H9 (cell line): ENCODE measurements at regions not wholly inside any gene's neighbourhood (a gene's known extent, or its start where the extent isn't known, plus 50 kb on each side); places are given as distances from the start of the nearest gene placed in this dataset.

Source experiments
- DNase-seq: peaks from one replicate; pipeline ENCODE4 v3.0.0-alpha.2; 2017
- H2AFZ ChIP-seq: one replicate; pipeline ENCODE4 v1.6.1; 2013; ENCODE audit warnings: mild to moderate bottlenecking, low read length, control low read depth, moderate library complexity
- H2AK5ac ChIP-seq: 2 replicates; pipeline ENCODE4 v1.6.1; 2013; ENCODE audit warnings: low read length, control low read depth, mixed read lengths; ENCODE audit not compliant: insufficient read length
- H2BK120ac ChIP-seq: one replicate; pipeline ENCODE4 v1.6.1; 2013; ENCODE audit warnings: low read depth, mild to moderate bottlenecking, low read length, control low read depth, inconsistent platforms; ENCODE audit not compliant: poor library complexity, severe bottlenecking
- H2BK12ac ChIP-seq: 2 replicates; pipeline ENCODE4 v1.6.1; 2013; ENCODE audit warnings: low read length, control low read depth, mixed read lengths, low read depth; ENCODE audit not compliant: insufficient read length
- H2BK15ac ChIP-seq: 2 replicates; pipeline ENCODE4 v1.6.1; 2013; ENCODE audit warnings: low read depth, low read length, control low read depth
- H2BK20ac ChIP-seq: one replicate; pipeline ENCODE4 v1.6.1; 2013; ENCODE audit warnings: low read depth, mild to moderate bottlenecking, low read length, control low read depth, inconsistent platforms; ENCODE audit not compliant: poor library complexity, severe bottlenecking
- H2BK5ac ChIP-seq: 2 replicates; pipeline ENCODE4 v1.6.1; 2013; ENCODE audit warnings: low read length, control low read depth, mixed read lengths; ENCODE audit not compliant: insufficient read length
- H3K14ac ChIP-seq: 2 replicates; pipeline ENCODE4 v1.6.1; 2013; ENCODE audit warnings: low read length, control low read depth; ENCODE audit not compliant: insufficient read depth
- H3K18ac ChIP-seq: 2 replicates; pipeline ENCODE4 v1.6.1; 2013; ENCODE audit warnings: low read depth, mild to moderate bottlenecking, mixed read lengths, low read length, control low read depth; ENCODE audit not compliant: insufficient read length
- H3K23ac ChIP-seq: 2 replicates; pipeline ENCODE4 v1.6.1; 2013; ENCODE audit warnings: low read length, control low read depth, mixed read lengths, low read depth; ENCODE audit not compliant: insufficient read length
- H3K23me2 ChIP-seq: 2 replicates; pipeline ENCODE4 v1.6.1; 2013; ENCODE audit warnings: low read depth, mild to moderate bottlenecking, mixed read lengths, low read length, control low read depth; ENCODE audit not compliant: insufficient read length, poor library complexity, severe bottlenecking
- H3K27ac ChIP-seq: 2 replicates; pipeline ENCODE4 v1.5.1; 2013; ENCODE audit warnings: low read length, control low read depth, mixed read lengths, low read depth; ENCODE audit not compliant: insufficient read length
- H3K27me3 ChIP-seq: 2 replicates; pipeline ENCODE4 v1.6.1; 2013; ENCODE audit warnings: low read length, control low read depth, inconsistent platforms; ENCODE audit not compliant: insufficient read depth
- H3K4ac ChIP-seq: 2 replicates; pipeline ENCODE4 v1.6.1; 2013; ENCODE audit warnings: low read depth, mild to moderate bottlenecking, control low read depth, inconsistent platforms, low read length, moderate library complexity
- H3K4me1 ChIP-seq: 2 replicates; pipeline ENCODE4 v1.6.1; 2013; ENCODE audit warnings: low read length, control low read depth, inconsistent platforms; ENCODE audit not compliant: insufficient read depth
- H3K4me2 ChIP-seq: 2 replicates; pipeline ENCODE4 v1.6.1; 2013; ENCODE audit warnings: low read length, control low read depth, mixed read lengths; ENCODE audit not compliant: insufficient read length, insufficient read depth
- H3K56ac ChIP-seq: 2 replicates; pipeline ENCODE4 v1.6.1; 2013; ENCODE audit warnings: low read depth, mild to moderate bottlenecking, mixed read lengths, low read length, control low read depth; ENCODE audit not compliant: insufficient read length
- H3K79me1 ChIP-seq: 2 replicates; pipeline ENCODE4 v1.6.1; 2013; ENCODE audit warnings: low read depth, mild to moderate bottlenecking, moderate library complexity, low read length, control low read depth, inconsistent platforms; ENCODE audit not compliant: insufficient read depth, poor library complexity, severe bottlenecking
- H3K79me2 ChIP-seq: 2 replicates; pipeline ENCODE4 v1.6.1; 2013; ENCODE audit warnings: low read length, control low read depth, inconsistent platforms; ENCODE audit not compliant: insufficient read depth
- H3K9ac ChIP-seq: 2 replicates; pipeline ENCODE4 v1.6.1; 2013; ENCODE audit warnings: low read length, control low read depth, mixed read lengths; ENCODE audit not compliant: insufficient read length; ENCODE audit errors: extremely low read depth
- H3K9me3 ChIP-seq: one replicate; pipeline ENCODE4 v1.6.1; 2013; ENCODE audit warnings: low read depth, low read length, inconsistent platforms; ENCODE audit not compliant: control insufficient read depth
- H3T11ph ChIP-seq: one replicate; pipeline ENCODE4 v1.6.1; 2013; ENCODE audit warnings: mild to moderate bottlenecking, low read length, control low read depth, inconsistent platforms
- H4K20me1 ChIP-seq: one replicate; pipeline ENCODE4 v1.6.1; 2013; ENCODE audit not compliant: control insufficient read depth, insufficient read length, insufficient read depth
- H4K5ac ChIP-seq: 2 replicates; pipeline ENCODE4 v1.6.1; 2013; ENCODE audit warnings: low read depth, mild to moderate bottlenecking, mixed read lengths, low read length, control low read depth; ENCODE audit not compliant: insufficient read length
- H4K8ac ChIP-seq: replicated peaks from 2 replicates; pipeline ENCODE4 v1.6.1; 2013; ENCODE audit warnings: low read length, control low read depth, mixed read lengths, low read depth; ENCODE audit not compliant: insufficient read length
- H4K91ac ChIP-seq: 2 replicates; pipeline ENCODE4 v1.6.1; 2013; ENCODE audit warnings: low read depth, mild to moderate bottlenecking, moderate library complexity, mixed read lengths, low read length, control low read depth; ENCODE audit not compliant: insufficient read length
- H3K27ac Mint-ChIP-seq, 3 experiments: 2 replicates in 2 of 3; 3 replicates in 1 of 3; pipeline ENCODE4 v1.8.0; 2020 to 2021; ENCODE audit warnings: mixed read lengths in 3 of 3, mild to moderate bottlenecking in 1 of 3, moderate library complexity in 1 of 3
- H3K27me3 Mint-ChIP-seq: 2 replicates; pipeline ENCODE4 v1.8.0; 2021; ENCODE audit warnings: low read depth, mild to moderate bottlenecking, moderate library complexity, mixed read lengths
- H3K36me3 Mint-ChIP-seq, 3 experiments: 2 replicates in 2 of 3; 3 replicates in 1 of 3; pipeline ENCODE4 v1.8.0; 2020 to 2021; ENCODE audit warnings: low read depth in 3 of 3, mixed read lengths in 3 of 3; ENCODE audit not compliant: insufficient read depth in 1 of 3
- H3K4me1 Mint-ChIP-seq, 2 experiments: 2 replicates each; pipeline ENCODE4 v1.8.0; 2020; ENCODE audit warnings: mixed read lengths in 2 of 2
- H3K4me3 Mint-ChIP-seq, 2 experiments: 2 replicates in 1 of 2; 3 replicates in 1 of 2; pipeline ENCODE4 v1.8.0; 2020 to 2021; ENCODE audit warnings: mild to moderate bottlenecking in 2 of 2, mixed read lengths in 2 of 2, moderate library complexity in 1 of 2
- H3K9me3 Mint-ChIP-seq, 2 experiments: 2 replicates in 1 of 2; 3 replicates in 1 of 2; pipeline ENCODE4 v1.8.0; 2020; ENCODE audit warnings: mild to moderate bottlenecking in 2 of 2, mixed read lengths in 2 of 2, moderate library complexity in 1 of 2
- WGBS: extraction: QIAGEN DNeasy Blood & Tissue Kit; methylation state at CpG from one replicate; pipeline ENCODE4 v1.1.7; 2013; ENCODE audit warnings: missing lambda C conversion rate, low lambda C conversion rate, mixed read lengths; ENCODE audit not compliant: insufficient read length; ENCODE audit errors: extremely low coverage; 5-methylcytosine and 5-hydroxymethylcytosine counted together
- TF ChIP-seq, protein P1 (sequence below): fragments of 200-600 bp; sonication (generic); conservative IDR thresholded peaks from 3 replicates; pipeline ENCODE4 v1.8.0; 2021; ENCODE audit warnings: antibody characterized with exemption, mild to moderate bottlenecking

DNA sequence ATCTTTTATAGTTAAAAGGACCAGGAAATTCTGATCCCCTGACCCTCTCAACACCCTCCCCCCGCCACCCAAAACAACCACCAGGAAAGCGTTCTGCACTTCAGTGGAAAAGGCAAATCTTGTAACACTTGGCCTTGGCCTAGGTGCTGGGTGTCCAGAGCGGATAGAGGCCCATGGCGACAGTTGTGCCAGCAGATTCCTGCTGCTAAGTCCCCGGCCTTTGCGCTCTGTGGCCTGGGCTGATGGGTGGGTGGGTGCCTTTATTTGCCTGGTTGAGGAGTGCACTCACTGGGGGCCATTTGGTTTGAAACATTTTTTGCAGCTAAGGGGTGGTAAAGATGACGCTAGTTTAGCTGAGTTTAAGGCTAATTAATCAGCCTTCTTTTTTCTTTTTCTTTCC is 127.9 kb upstream of the ERRFI1 start:
- Mint-ChIP-seq H3K27me3 (peaks cover 3% of the 10 kb centered on the region; the same call in 1 of the 2 replicates), H3K36me3 (peaks cover 7 to 11% (median 8%) of the 10 kb centered on the region in 3 experiments; a peak in 5 of 7 replicates), H3K4me1 (peaks cover 23 to 24% of the 10 kb centered on the region in 2 experiments), H3K27ac (no peak overlapping the region), H3K9me3 (peaks cover 8 to 12% of the 10 kb centered on the region in 2 experiments; a peak in 4 of 5 replicates), H3K4me3 (no peak overlapping the region)
- no peaks in the 10 kb centered on the region for H3K79me2 ChIP-seq
- TF ChIP-seq, protein P1, sequence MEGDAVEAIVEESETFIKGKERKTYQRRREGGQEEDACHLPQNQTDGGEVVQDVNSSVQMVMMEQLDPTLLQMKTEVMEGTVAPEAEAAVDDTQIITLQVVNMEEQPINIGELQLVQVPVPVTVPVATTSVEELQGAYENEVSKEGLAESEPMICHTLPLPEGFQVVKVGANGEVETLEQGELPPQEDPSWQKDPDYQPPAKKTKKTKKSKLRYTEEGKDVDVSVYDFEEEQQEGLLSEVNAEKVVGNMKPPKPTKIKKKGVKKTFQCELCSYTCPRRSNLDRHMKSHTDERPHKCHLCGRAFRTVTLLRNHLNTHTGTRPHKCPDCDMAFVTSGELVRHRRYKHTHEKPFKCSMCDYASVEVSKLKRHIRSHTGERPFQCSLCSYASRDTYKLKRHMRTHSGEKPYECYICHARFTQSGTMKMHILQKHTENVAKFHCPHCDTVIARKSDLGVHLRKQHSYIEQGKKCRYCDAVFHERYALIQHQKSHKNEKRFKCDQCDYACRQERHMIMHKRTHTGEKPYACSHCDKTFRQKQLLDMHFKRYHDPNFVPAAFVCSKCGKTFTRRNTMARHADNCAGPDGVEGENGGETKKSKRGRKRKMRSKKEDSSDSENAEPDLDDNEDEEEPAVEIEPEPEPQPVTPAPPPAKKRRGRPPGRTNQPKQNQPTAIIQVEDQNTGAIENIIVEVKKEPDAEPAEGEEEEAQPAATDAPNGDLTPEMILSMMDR = no peak
- no peaks in the 10 kb centered on the region for H3K9me3 ChIP-seq
- H3K18ac ChIP-seq = no peak overlapping the region
- no peak overlapping the region for H2BK20ac ChIP-seq
- H3K14ac ChIP-seq = no peak overlapping the region
- no peaks in the 10 kb centered on the region for H3K4me1 ChIP-seq
- H3K23me2 ChIP-seq = no peaks in the 10 kb centered on the region
- no peak overlapping the region for H3K23ac ChIP-seq
- no peaks in the 10 kb centered on the region for H3K79me1 ChIP-seq
- no peak overlapping the region for H3T11ph ChIP-seq
- no peaks in the 10 kb centered on the region for H3K27me3 ChIP-seq
- DNase-seq = no peak
- no peak overlapping the region for H4K8ac ChIP-seq
- no peak overlapping the region for H2BK15ac ChIP-seq
- H4K5ac ChIP-seq = no peak overlapping the region
- H4K20me1 ChIP-seq = no peaks in the 10 kb centered on the region
- no peak overlapping the region for H2AFZ ChIP-seq
- no peak overlapping the region for H3K56ac ChIP-seq
- no peak overlapping the region for H3K9ac ChIP-seq
- no peak overlapping the region for H3K4me2 ChIP-seq
- H2BK5ac ChIP-seq = no peak overlapping the region
- no peak overlapping the region for H3K27ac ChIP-seq
- H3K4ac ChIP-seq = no peak overlapping the region
- no peak overlapping the region for H2AK5ac ChIP-seq
- WGBS = no CpG with 5 or more reads among the region's 7 CpGs
- no peak overlapping the region for H4K91ac ChIP-seq
- no peak overlapping the region for H2BK120ac ChIP-seq
- no peak overlapping the region for H2BK12ac ChIP-seq
